CD4-positive, alpha-beta T cell treated with Interleukin-1 beta for 1 hour (primary cell): ENCODE measurements at regions not wholly inside any gene's neighbourhood (a gene's known extent, or its start where the extent isn't known, plus 50 kb on each side); places are given as distances from the start of the nearest gene placed in this dataset.
"Not testable (repeated sequence)": the region's sequence is repeated elsewhere in the genome, so short reads cannot be mapped to it uniquely, and the experiment has no call there.

ENCODE experiments used
- DNase-seq, 2 donors: peaks; one replicate each; pipeline ENCODE4 v3.0.0-alpha.2; 2020 to 2022

GRCh38 chr19:31448221-31448657, 99.0 kb upstream of the TSHZ3 start:
- no peak for DNase-seq

- no peak for DNase-seq
These were observed 100.1 kb upstream of the TSHZ3 start for GRCh38 chr19:31449379-31449778.

GRCh38 chr19:31450696-31451095, 101.5 kb upstream of the TSHZ3 start:
- no peak for DNase-seq

GRCh38 chr19:31451686-31452330, 102.6 kb upstream of the TSHZ3 start:
- no peak for DNase-seq

- DNase-seq = no peak
These were observed 110.2 kb upstream of the TSHZ3 start for GRCh38 chr19:31459430-31459829.

- no peak for DNase-seq
These were observed 112.7 kb upstream of the TSHZ3 start for GRCh38 chr19:31461814-31462539.

- DNase-seq = no peak
These were observed 121.1 kb upstream of the TSHZ3 start for GRCh38 chr19:31470229-31470939.

DNA sequence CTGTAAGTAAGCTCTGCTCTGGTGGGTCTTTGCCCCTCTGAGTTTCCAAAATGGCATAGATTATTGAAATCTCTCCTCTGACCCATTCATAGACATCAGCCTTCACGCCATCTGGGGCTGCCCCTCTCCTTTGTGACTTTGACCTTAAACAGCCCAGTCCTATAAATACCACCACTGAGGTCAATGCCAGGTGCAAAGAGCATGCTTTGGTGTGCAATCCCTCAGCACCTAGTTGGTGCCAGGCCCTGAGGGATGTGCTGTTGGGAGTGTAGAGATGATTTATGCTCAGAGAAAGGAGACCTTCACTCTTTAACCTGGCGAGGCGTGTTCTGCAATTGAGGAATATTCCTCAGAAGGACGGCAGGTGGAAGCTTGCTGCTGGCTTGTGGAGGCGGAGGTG, 121.7 kb upstream of the TSHZ3 start:
- DNase-seq = no peak

DNA sequence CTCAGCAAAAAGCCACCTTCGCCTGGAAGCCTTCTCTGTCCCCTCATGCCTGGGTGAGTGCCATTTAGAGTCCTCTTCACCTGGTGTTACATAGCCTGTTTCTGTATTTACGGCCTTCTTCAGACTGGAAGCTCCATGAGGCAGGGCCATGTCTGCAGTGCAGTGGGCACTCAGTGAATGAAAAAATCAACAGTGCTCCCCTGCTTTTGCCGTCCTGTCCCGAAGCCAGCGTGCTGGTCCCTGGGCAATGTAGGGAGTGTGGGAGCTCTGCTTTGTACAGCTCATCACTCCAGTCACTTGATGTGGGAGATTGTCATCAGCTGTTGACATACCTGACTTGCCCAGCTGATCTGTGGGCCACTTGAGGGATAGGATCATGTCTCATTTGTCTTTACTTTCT, 129.0 kb upstream of the TSHZ3 start:
- no peak for DNase-seq

DNA sequence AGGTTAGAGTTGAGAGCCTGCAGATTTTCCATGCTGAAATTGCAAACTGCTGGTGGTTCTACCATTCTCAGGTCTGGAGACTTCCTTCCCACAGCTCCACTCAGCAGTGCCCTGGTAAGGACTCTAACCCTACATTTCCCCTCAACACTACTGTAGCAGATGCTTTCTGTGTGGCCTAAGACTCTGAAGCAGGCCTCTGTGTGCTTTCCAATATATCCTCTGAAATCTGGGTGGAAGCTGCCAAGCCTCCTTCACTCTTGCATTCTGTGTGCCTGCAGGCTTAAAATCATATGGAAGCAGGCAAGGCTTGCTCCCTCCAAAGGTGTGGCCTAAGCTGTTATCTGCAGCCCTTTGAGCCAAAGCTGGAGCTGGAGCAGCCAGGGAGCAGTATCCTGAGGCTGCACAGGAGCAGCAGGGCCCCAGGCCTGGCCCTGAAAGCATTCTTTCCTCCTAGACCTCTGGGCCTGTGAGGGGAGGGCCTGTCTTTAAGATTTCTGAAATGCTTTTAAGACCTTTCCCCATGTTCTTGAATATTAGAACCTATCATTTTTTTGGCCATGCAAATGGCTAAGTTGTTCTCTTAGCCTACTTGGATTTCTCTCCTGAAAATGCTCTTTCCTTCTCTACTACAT, 134.1 kb upstream of the TSHZ3 start:
- no peak for DNase-seq

DNA sequence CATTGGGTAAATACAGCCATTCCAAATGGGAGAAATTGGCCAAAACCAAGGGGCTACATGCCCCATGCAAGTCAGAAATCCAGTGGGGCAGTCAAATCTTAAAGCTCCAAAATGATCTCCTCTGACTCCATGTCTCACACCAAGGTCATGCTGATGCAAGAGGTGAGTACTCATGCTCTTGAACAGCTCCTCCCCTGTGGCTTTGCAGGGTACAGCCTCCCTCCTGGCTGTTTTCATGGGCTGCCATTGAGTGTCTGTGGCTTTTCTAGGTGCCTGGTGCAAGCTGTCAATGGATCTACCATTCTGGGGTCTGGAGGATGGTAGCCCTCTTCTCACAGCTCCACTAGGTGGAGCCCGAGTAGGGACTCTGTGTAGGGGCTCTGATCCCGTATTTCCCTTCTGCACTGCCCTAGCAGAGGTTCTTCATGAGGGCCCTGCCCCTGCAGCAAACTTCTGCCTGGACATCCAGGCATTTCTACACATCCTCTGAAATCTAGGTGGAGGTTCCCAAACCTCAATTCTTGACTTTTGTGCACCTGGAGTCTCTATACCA, 135.7 kb upstream of the TSHZ3 start:
- not testable (repeated sequence) for DNase-seq

- DNase-seq = no peak
These were observed 136.2 kb upstream of the TSHZ3 start for GRCh38 chr19:31485472-31485871.

DNA sequence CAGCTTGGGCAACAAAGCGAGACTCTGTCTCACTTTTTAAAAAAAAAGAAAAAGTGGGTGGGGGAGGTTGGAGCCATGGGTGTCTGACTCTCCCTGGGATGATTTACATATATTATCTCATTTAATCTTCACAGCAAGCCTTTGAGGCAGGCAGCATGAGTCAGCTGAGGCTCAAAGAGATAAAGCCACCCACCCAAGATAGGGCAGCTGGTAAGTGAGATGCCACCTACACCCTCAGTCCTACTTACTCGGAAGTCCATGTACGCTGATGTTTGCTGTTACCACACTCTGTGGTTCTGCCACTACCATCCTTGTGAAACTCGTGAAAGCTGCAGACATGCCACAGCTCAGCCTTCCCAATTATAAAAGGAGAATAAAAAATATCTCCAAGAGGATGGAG, 142.0 kb upstream of the TSHZ3 start:
- DNase-seq = no peak

GRCh38 chr19:31492050-31492449, 142.8 kb upstream of the TSHZ3 start:
- no peak for DNase-seq

- no peak for DNase-seq
These were observed 146.8 kb upstream of the TSHZ3 start for GRCh38 chr19:31496076-31496475.

- DNase-seq = no peak
These were observed 148.5 kb upstream of the TSHZ3 start for GRCh38 chr19:31497709-31498108.

DNA sequence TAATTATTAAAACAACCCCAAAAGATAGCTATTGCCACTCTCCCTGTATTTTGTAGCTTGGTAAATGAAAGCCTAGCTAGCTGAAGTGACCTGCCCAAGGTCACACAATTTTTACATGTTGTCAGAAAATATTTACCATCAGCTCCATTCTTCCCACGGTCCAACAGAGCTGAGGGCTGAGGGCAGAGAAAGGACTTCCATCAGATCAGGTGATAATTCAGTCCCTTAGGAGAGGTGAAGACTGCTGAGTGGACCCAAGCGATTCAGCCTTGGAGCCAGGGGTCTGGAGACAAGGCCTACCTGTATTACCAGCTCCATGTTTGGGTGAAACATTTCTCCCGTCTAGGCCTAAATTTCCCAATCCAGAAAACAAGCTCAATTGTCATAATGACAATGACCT, 149.5 kb upstream of the TSHZ3 start:
- no peak for DNase-seq

GRCh38 chr19:31499281-31500196, 150.3 kb upstream of the TSHZ3 start:
- no peak for DNase-seq

DNA sequence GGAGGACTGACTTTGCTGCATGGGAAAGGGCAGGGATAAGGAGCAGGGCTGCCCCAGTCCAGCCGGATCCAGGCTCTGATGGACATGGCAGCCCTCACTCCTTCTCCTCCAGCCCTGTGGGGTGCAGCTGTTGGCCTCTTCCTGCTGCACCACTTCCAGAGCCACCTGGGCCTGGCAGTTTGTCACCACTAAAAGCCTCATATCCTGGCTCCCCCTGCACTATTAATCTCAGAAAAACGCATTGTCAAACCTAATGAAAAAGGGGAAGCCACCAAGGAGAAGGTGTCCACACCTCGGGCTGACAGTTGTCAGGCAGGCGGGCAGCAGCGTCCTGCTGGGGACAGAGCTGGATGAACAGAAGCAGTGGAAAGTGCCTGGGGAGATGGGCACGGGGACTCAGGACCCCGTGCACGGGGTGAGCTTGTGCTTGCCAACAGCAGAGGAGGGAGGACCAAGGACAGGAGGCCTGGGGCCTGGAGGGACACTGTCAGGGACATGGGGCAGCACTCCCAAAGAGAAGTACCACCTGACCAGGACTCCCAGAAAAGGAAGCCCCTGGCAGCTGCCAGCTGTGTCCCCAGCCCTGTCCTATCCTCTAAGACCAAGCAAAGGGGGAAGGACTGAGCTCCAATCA, 151.1 kb upstream of the TSHZ3 start:
- no peak for DNase-seq

- DNase-seq = no peak
These were observed 151.7 kb upstream of the TSHZ3 start for GRCh38 chr19:31500946-31501345.

- DNase-seq = no peak
These were observed 152.4 kb upstream of the TSHZ3 start for GRCh38 chr19:31501427-31502195.
